NCI-H774 (cell line): ENCODE measurements at regions not wholly inside any gene's neighbourhood (a gene's known extent, or its start where the extent isn't known, plus 50 kb on each side); places are given as distances from the start of the nearest gene placed in this dataset.
A peak's percentile ranks its signal among the peaks of the same experiment; 100 is the strongest.
"Not testable (repeated sequence)": the region's sequence is repeated elsewhere in the genome, so short reads cannot be mapped to it uniquely, and the experiment has no call there.

Source experiments
- DNase-seq: peaks from one replicate; lab custom pipeline; 2025; lab: John Stamatoyannopoulos, UW

GRCh38 chr3:145429546-145429945, 731.4 kb downstream of the PLOD2 start:
- no peak for DNase-seq

GRCh38 chr3:145448436-145448835, 712.5 kb downstream of the PLOD2 start:
- no peak for DNase-seq

- no peak for DNase-seq
These were observed 710.8 kb downstream of the PLOD2 start for GRCh38 chr3:145450018-145450682.

- no peak for DNase-seq
These were observed 703.0 kb downstream of the PLOD2 start for GRCh38 chr3:145457825-145458552.

- DNase-seq: not testable (repeated sequence)
These were observed 701.3 kb downstream of the PLOD2 start for GRCh38 chr3:145459681-145460080.

- no peak for DNase-seq
These were observed 689.0 kb downstream of the PLOD2 start for GRCh38 chr3:145471976-145472375.

- DNase-seq: not testable (repeated sequence)
These were observed 678.2 kb downstream of the PLOD2 start for GRCh38 chr3:145482735-145483134.

- no peak for DNase-seq
These were observed 677.0 kb downstream of the PLOD2 start for GRCh38 chr3:145483992-145484391.

- no peak for DNase-seq
These were observed 672.0 kb downstream of the PLOD2 start for GRCh38 chr3:145489011-145489410.

- no peak for DNase-seq
These were observed 670.6 kb downstream of the PLOD2 start for GRCh38 chr3:145490088-145491048.

GRCh38 chr3:145492456-145492855, 668.5 kb downstream of the PLOD2 start:
- no peak for DNase-seq

- DNase-seq: not testable (repeated sequence)
These were observed 643.6 kb downstream of the PLOD2 start for GRCh38 chr3:145517416-145517815.

- DNase-seq: peak; percentile 43
These were observed 642.3 kb downstream of the PLOD2 start for GRCh38 chr3:145518639-145519038.

GRCh38 chr3:145519398-145520047, 641.5 kb downstream of the PLOD2 start:
- no peak for DNase-seq

GRCh38 chr3:145522179-145522578, 638.8 kb downstream of the PLOD2 start:
- DNase-seq: no peak

- no peak for DNase-seq
These were observed 637.9 kb downstream of the PLOD2 start for GRCh38 chr3:145522893-145523651.

GRCh38 chr3:145531548-145531947, 629.4 kb downstream of the PLOD2 start:
- DNase-seq: no peak

- no peak for DNase-seq
These were observed 627.3 kb downstream of the PLOD2 start for GRCh38 chr3:145533696-145534095.

- DNase-seq: no peak
These were observed 624.5 kb downstream of the PLOD2 start for GRCh38 chr3:145536461-145536860.

- DNase-seq: no peak
These were observed 610.5 kb downstream of the PLOD2 start for GRCh38 chr3:145550522-145550921.

GRCh38 chr3:145557405-145557804, 603.6 kb downstream of the PLOD2 start:
- no peak for DNase-seq
